Astrocyte (in vitro differentiated cells and primary cell): ENCODE measurements at regions not wholly inside any gene's neighbourhood (a gene's known extent, or its start where the extent isn't known, plus 50 kb on each side); places are given as distances from the start of the nearest gene placed in this dataset.

Experiments used
- DNase-seq: peaks from one replicate; pipeline ENCODE4 v3.0.0-alpha.2; 2010; ENCODE audit warnings: low read depth
- FAIRE-seq: peaks from 2 replicates; lab custom pipeline; 2011; peaks lifted over from hg19 to GRCh38; lab: Jason Lieb, UNC
- H2AFZ ChIP-seq: 2 replicates; pipeline ENCODE4 v1.6.0; 2012; ENCODE audit warnings: low read depth, low read length, inconsistent platforms
- H3K27ac ChIP-seq: 2 replicates; pipeline ENCODE4 v1.5.1; 2011; ENCODE audit warnings: low read depth, low read length, inconsistent platforms
- H3K27me3 ChIP-seq: 2 replicates; pipeline ENCODE4 v1.6.0; 2011; ENCODE audit warnings: low read length, inconsistent platforms; ENCODE audit not compliant: insufficient read depth
- H3K36me3 ChIP-seq: 2 replicates; pipeline ENCODE4 v1.5.1; 2011; ENCODE audit warnings: low read length, inconsistent platforms; ENCODE audit not compliant: insufficient read depth
- H3K4me1 ChIP-seq: 2 replicates; pipeline ENCODE4 v1.5.1; 2011; ENCODE audit warnings: low read length, inconsistent platforms; ENCODE audit not compliant: insufficient read depth
- H3K4me2 ChIP-seq: 2 replicates; pipeline ENCODE4 v1.6.0; 2012; ENCODE audit warnings: low read length, inconsistent platforms
- H3K4me3 ChIP-seq: 2 replicates; pipeline ENCODE4 v1.5.1; 2011; ENCODE audit warnings: low read depth, mild to moderate bottlenecking, low read length, inconsistent platforms; ENCODE audit not compliant: insufficient read depth
- H3K79me2 ChIP-seq: 2 replicates; pipeline ENCODE4 v1.6.0; 2012; ENCODE audit warnings: mild to moderate bottlenecking, low read length, inconsistent platforms; ENCODE audit not compliant: insufficient read depth
- H3K9ac ChIP-seq: 2 replicates; pipeline ENCODE4 v1.6.0; 2012; ENCODE audit warnings: mild to moderate bottlenecking, low read length, inconsistent platforms
- H3K9me3 ChIP-seq: 2 replicates; pipeline ENCODE4 v1.5.1; 2012; ENCODE audit warnings: low read depth, mild to moderate bottlenecking, low read length, inconsistent platforms; ENCODE audit not compliant: insufficient read depth
- H4K20me1 ChIP-seq: 2 replicates; pipeline ENCODE4 v1.6.0; 2012; ENCODE audit warnings: low read length, inconsistent platforms; ENCODE audit not compliant: insufficient read depth
- H3K27ac Mint-ChIP-seq: one replicate; pipeline ENCODE4 v1.8.0; 2021; ENCODE audit warnings: mild to moderate bottlenecking, mixed read lengths; ENCODE audit not compliant: unreplicated experiment
- H3K27me3 Mint-ChIP-seq: one replicate; pipeline ENCODE4 v1.8.0; 2021; ENCODE audit warnings: low read depth, mixed read lengths; ENCODE audit not compliant: unreplicated experiment
- H3K36me3 Mint-ChIP-seq: one replicate; pipeline ENCODE4 v1.8.0; 2021; ENCODE audit warnings: low read depth, mixed read lengths; ENCODE audit not compliant: unreplicated experiment
- H3K4me1 Mint-ChIP-seq: one replicate; pipeline ENCODE4 v1.8.0; 2021; ENCODE audit warnings: low read depth, mixed read lengths; ENCODE audit not compliant: unreplicated experiment
- H3K4me3 Mint-ChIP-seq: one replicate; pipeline ENCODE4 v1.8.0; 2021; ENCODE audit warnings: mild to moderate bottlenecking, moderate library complexity, mixed read lengths; ENCODE audit not compliant: unreplicated experiment
- H3K9me3 Mint-ChIP-seq: one replicate; pipeline ENCODE4 v1.8.0; 2021; ENCODE audit warnings: mild to moderate bottlenecking, mixed read lengths; ENCODE audit not compliant: unreplicated experiment
- EZH2 ChIP-seq: IDR thresholded peaks from 2 replicates; pipeline ENCODE4 v1.6.1; 2012; ENCODE audit warnings: mild to moderate bottlenecking, low read length, inconsistent platforms; ENCODE audit not compliant: insufficient read depth
- TF ChIP-seq, protein P1 (sequence below): IDR thresholded peaks from 2 replicates; pipeline ENCODE4 v1.5.1; 2011; ENCODE audit warnings: low read depth, mild to moderate bottlenecking, inconsistent platforms, low read length, moderate library complexity; ENCODE audit not compliant: insufficient read depth

- Histone ChIP-seq H3K4me2 (no peak overlapping the region), H3K4me1 (no peaks in the 10 kb centered on the region), H3K9me3 (no peaks in the 10 kb centered on the region), H3K4me3 (no peak overlapping the region), H3K9ac (no peak overlapping the region), H4K20me1 (no peaks in the 10 kb centered on the region), H3K79me2 (no peaks in the 10 kb centered on the region), H2AFZ (no peak overlapping the region), H3K27ac (no peak overlapping the region), H3K36me3 (no peaks in the 10 kb centered on the region), H3K27me3 (no peaks in the 10 kb centered on the region)
- H3K4me1 Mint-ChIP-seq = no peaks in the 10 kb centered on the region
- no peak overlapping the region for H3K4me3 Mint-ChIP-seq
- H3K9me3 Mint-ChIP-seq = no peaks in the 10 kb centered on the region
- peak overlapping the region; percentile 23 for H3K27ac Mint-ChIP-seq
- peaks cover 25% of the 10 kb centered on the region for H3K27me3 Mint-ChIP-seq
- TF ChIP-seq EZH2 = no peak
- TF ChIP-seq, protein P1, sequence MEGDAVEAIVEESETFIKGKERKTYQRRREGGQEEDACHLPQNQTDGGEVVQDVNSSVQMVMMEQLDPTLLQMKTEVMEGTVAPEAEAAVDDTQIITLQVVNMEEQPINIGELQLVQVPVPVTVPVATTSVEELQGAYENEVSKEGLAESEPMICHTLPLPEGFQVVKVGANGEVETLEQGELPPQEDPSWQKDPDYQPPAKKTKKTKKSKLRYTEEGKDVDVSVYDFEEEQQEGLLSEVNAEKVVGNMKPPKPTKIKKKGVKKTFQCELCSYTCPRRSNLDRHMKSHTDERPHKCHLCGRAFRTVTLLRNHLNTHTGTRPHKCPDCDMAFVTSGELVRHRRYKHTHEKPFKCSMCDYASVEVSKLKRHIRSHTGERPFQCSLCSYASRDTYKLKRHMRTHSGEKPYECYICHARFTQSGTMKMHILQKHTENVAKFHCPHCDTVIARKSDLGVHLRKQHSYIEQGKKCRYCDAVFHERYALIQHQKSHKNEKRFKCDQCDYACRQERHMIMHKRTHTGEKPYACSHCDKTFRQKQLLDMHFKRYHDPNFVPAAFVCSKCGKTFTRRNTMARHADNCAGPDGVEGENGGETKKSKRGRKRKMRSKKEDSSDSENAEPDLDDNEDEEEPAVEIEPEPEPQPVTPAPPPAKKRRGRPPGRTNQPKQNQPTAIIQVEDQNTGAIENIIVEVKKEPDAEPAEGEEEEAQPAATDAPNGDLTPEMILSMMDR = no peak
- H3K36me3 Mint-ChIP-seq = no peaks in the 10 kb centered on the region
- no peak for DNase-seq
- no peak for FAIRE-seq
Measured at GRCh38 chr15:92705764-92706163, 50.2 kb upstream of the FAM174B start.

GRCh38 chr15:92706201-92706600 lies 50.6 kb upstream of the FAM174B start:
- TF ChIP-seq, protein P1 = no peak
- no peak for TF ChIP-seq EZH2
- Mint-ChIP-seq H3K27me3 (peaks cover 25% of the 10 kb centered on the region), H3K9me3 (no peaks in the 10 kb centered on the region), H3K4me1 (no peaks in the 10 kb centered on the region), H3K36me3 (no peaks in the 10 kb centered on the region), H3K4me3 (no peak overlapping the region), H3K27ac (no peak overlapping the region)
- H3K9me3 ChIP-seq = no peaks in the 10 kb centered on the region
- H4K20me1 ChIP-seq = no peaks in the 10 kb centered on the region
- FAIRE-seq (no peak), DNase-seq (no peak)
- no peak overlapping the region for H3K4me2 ChIP-seq
- H3K4me1 ChIP-seq = no peaks in the 10 kb centered on the region
- H3K9ac ChIP-seq = no peak overlapping the region
- H2AFZ ChIP-seq = no peak overlapping the region
- no peaks in the 10 kb centered on the region for H3K79me2 ChIP-seq
- no peak overlapping the region for H3K4me3 ChIP-seq
- H3K36me3 ChIP-seq = no peaks in the 10 kb centered on the region
- H3K27ac ChIP-seq = no peak overlapping the region
- no peaks in the 10 kb centered on the region for H3K27me3 ChIP-seq

GRCh38 chr15:92707880-92708551 lies 52.4 kb upstream of the FAM174B start:
- Mint-ChIP-seq H3K36me3 (no peaks in the 10 kb centered on the region), H3K4me1 (no peaks in the 10 kb centered on the region), H3K4me3 (no peak overlapping the region), H3K27me3 (peaks cover 25% of the 10 kb centered on the region), H3K9me3 (no peaks in the 10 kb centered on the region), H3K27ac (no peak overlapping the region)
- H3K27ac ChIP-seq = no peak overlapping the region
- H3K4me2 ChIP-seq = no peak overlapping the region
- no peak overlapping the region for H2AFZ ChIP-seq
- H3K9me3 ChIP-seq = no peaks in the 10 kb centered on the region
- no peaks in the 10 kb centered on the region for H4K20me1 ChIP-seq
- DNase-seq (no peak), FAIRE-seq (no peak)
- no peak overlapping the region for H3K9ac ChIP-seq
- no peaks in the 10 kb centered on the region for H3K4me1 ChIP-seq
- H3K4me3 ChIP-seq = no peak overlapping the region
- H3K79me2 ChIP-seq = no peaks in the 10 kb centered on the region
- no peaks in the 10 kb centered on the region for H3K27me3 ChIP-seq
- TF ChIP-seq, protein P1 = no peak
- no peak for TF ChIP-seq EZH2
- H3K36me3 ChIP-seq = no peaks in the 10 kb centered on the region
